ENCODE measurements at regions not wholly inside any gene's neighbourhood (a gene's known extent, or its start where the extent isn't known, plus 50 kb on each side); places are given as distances from the start of the nearest gene placed in this dataset.

GRCh38 chr20:23141450-23142161, 55.5 kb upstream of the CD93 start:
- TF ChIP-seq CTCF (conservative IDR thresholded peaks at IDR 0.05; ENCODE audit: low read depth in 2 of 2) (no peak), REST (IDR thresholded peaks at IDR 0.05; ENCODE audit: unreplicated experiment) (no peak), EZH2 (IDR thresholded peaks at IDR 0.05; ENCODE audit: low read depth, unreplicated experiment) (no peak), CREB1 (CRISPR knock-in tag; IDR thresholded peaks at IDR 0.05; ENCODE audit: low read depth) (no peak), POLR2AphosphoS5 (IDR thresholded peaks at IDR 0.05; ENCODE audit: low read depth) (no peak), EZH2phosphoT487 (IDR thresholded peaks at IDR 0.05; ENCODE audit: unreplicated experiment) (no peak), JUNB (IDR thresholded peaks at IDR 0.05; ENCODE audit: unreplicated experiment) (no peak), ZNF331 (CRISPR knock-in tag; IDR thresholded peaks at IDR 0.05; ENCODE audit: low read depth) (no peak), STAT1 (IDR thresholded peaks at IDR 0.05; ENCODE audit: unreplicated experiment) (no peak)
